HG02852 (cell line): ENCODE measurements at regions not wholly inside any gene's neighbourhood (a gene's known extent, or its start where the extent isn't known, plus 50 kb on each side); places are given as distances from the start of the nearest gene placed in this dataset.

Source experiments
- ATAC-seq: cut with Tn5 transposase; IDR thresholded peaks from one replicate; pipeline ENCODE4 v1.9.1; 2021; ENCODE audit warnings: mild to moderate bottlenecking, moderate library complexity; ENCODE audit not compliant: unreplicated experiment

DNA sequence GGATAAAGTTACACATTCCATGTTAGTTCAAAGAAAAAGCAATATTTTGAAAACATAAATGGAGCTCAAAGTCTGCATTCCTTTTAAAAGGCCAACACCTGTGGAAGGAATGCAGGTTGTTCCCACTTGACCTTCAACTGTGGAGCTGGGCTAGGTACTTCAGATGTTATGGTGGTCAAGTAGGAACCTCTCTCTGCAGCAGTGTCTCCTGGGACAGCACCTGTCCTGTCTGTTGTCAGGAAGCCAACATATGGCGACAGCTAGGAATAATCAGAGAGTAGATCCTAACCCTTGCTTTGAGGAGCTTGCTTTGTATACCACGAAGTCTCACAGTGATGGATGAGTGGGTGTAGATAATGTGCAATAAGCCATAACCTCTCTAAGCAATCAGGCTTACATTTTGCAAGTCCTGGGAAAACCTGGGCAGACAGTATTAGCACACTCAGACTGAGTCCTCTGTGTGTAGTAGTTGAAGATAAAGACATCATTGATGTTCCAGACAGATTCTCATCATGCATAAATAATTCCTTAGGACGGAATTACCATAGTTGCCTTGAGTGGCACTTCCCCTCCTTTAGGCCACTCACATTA, 347.5 kb downstream of the PRL start:
- ATAC-seq: no peak

- ATAC-seq: no peak
These were observed 344.5 kb downstream of the PRL start for GRCh38 chr6:21952367-21952766.

- peak; percentile 52 for ATAC-seq
These were observed 342.7 kb downstream of the PRL start for GRCh38 chr6:21953831-21954801.

DNA sequence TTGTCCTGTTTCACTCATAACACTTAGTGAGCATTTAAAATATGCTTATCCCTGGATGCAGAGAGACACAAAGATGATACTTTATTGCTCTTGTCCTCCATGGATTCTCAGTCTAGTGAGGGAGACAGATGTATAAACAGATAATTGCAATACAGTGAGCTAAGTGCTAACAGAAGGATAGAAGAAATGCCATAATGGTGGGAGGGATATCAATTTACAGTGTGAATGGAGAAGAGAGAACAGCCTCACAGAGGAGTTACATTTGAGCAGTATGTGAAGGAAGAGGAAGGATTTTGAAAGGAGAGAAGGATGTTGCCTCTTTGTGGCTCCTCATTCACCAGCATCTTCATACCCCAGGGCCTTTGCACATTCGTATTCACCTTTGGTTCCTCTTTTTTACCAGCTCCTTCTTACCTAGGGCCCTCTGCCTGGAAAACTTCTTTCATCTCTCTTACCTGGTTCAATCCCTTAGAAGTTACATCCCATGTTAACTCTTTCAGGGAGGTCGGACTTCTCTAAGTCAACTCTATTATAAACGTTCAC, 341.7 kb downstream of the PRL start:
- ATAC-seq: no peak

DNA sequence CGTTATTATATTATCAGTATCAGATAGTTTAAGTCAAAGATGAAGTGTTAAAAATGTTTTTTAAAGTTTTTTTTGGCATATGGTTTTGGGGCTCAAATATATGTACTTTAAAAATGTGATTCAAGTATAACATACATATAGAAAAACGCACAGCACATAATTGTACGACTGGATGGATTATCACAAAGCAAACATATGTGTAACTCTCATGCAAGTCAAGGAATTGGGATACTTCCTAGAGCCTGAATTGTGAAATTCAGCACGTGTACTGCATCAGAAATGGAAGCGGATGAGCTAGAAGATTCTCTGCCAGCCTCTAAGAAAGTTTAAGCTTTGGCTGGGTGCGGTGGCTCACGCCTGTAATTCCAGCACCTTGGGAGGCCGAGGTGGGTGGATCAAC, 340.9 kb downstream of the PRL start:
- ATAC-seq: no peak

GRCh38 chr6:21958428-21958827, 338.4 kb downstream of the PRL start:
- ATAC-seq: no peak

- ATAC-seq: no peak
These were observed 335.6 kb downstream of the PRL start for GRCh38 chr6:21961226-21961625.

DNA sequence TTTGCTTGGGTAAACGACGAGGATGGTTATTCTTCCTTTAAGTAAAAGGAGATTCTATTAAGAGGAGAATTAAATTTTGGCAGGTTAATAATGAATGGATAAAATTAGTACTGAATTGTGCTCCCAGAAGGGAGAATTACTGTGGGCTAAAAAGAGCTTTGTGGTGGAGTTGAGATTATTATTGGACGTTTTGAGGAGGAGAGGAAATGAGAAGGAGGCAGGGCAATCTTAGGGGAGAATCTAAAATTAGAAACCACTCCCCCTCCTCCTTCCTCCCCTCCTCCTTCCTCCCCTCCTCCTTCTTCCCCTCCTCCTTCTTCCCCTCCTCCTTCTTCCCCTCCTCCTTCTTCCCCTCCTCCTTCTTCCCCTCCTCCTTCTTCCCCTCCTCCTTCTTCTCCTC, 331.8 kb downstream of the PRL start:
- ATAC-seq: no peak

DNA sequence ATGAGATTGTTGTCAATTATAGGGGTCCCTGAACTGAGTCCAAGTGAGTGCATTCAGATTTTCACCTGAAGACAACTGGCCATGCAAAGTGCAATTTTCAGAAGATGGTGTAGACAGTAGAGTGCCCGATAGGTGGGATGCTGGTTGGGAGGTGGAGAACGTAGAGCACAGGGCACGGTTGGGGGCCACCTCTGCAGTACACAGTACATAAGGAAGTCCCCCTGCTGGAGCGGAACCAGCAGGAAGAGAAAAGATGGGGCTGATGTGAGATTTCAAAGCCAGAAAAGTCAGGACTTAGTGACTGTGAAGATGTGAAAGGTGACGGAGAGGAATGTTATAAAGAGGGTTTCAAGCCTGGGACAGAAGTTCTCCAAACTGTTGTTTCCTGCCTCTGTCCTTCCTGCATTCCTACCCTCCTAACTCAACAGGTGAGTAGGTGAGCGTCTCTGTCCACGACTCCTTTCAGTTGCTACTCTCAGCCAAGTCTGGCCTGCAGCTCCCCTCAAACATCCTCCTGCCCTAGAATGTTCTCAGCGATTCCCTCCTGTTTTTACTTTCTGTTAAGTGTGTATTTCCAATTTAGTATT, 330.8 kb downstream of the PRL start:
- ATAC-seq: no peak

- ATAC-seq: no peak
These were observed 329.5 kb downstream of the PRL start for GRCh38 chr6:21967056-21967974.

DNA sequence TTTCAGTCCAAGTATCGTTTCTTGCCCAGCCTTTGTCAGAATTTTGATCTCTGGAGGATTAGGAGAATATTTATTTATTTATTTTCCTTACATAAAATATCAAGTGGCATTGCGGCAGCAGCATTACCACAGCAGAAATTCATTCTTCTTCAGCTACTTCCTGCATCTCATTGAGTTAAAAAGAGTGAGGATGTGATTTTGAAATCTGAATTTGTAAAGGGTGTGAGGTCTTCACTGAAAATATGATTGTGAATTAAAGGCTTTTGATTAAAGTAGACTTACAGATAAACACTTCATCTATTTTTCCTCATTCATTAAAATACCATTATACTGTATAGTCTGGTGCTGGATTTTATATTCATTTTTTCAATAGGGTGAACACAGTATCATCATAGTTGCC, 328.4 kb downstream of the PRL start:
- ATAC-seq: no peak

GRCh38 chr6:21969192-21969591, 327.6 kb downstream of the PRL start:
- ATAC-seq: no peak

GRCh38 chr6:21970569-21971300, 326.1 kb downstream of the PRL start:
- no peak for ATAC-seq

DNA sequence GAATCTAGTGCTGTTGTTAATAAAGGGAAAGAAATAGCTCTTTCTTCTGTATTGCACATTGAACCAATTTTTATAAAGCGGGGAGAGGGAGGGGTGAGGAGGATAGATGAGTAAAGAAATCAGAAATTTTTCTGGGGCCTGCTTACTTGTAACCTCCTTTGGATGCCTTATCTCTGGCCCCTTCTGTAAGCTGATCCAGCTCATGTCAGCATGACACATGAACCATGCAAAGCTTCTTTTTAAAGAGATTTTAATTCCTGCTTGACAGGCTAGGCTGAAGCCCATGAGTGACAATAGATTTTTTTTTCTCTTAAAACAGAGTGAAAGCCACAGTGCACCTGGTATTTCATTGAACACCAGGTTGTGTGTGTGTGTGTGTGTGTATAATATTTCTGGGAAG, 325.3 kb downstream of the PRL start:
- no peak for ATAC-seq

DNA sequence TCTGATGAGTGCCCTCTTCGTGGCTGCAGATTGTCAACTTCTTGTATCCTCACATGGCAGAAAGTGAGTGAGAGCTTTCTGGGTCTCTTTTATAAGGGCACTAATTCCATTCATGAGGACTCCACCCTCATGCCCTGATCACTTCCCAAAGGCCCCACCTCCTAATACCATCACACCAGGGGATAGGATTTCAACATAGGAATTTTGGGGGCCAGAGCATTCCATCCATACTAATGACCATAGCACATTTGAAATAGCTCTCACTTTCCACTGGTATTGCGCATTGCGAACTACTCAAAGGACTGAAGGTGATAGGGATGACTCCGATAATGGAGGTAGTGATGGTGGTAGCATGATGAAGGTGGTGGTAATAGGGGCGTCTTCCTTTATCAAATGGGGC, 324.3 kb downstream of the PRL start:
- no peak for ATAC-seq

- no peak for ATAC-seq
These were observed 319.5 kb downstream of the PRL start for GRCh38 chr6:21977346-21977745.

GRCh38 chr6:21981235-21981833, 315.5 kb downstream of the PRL start:
- ATAC-seq: no peak

GRCh38 chr6:21984135-21984534, 312.7 kb downstream of the PRL start:
- ATAC-seq: no peak

GRCh38 chr6:21984561-21984960, 312.3 kb downstream of the PRL start:
- ATAC-seq: no peak

DNA sequence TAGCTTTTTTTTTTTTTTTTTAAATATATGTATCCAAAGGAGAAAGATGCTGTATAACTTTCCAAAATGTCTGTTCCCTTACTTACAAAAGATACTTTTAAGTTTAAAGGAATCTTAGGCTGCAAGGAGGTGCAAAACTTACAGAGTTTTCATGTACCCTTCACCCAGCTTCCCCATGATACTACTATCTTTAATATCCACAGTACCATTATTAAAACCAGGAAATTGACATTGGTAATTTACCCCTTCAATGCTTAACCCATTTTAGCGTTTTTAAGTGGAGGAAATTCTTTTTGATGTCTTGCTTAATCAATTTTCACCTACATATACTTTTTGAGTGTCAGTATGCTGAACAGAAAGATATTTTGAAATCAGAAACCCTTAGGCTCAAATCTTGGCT, 310.9 kb downstream of the PRL start:
- ATAC-seq: no peak
